Panc1 (cell line): ENCODE measurements at regions not wholly inside any gene's neighbourhood (a gene's known extent, or its start where the extent isn't known, plus 50 kb on each side); places are given as distances from the start of the nearest gene placed in this dataset.

ENCODE experiments used
- ATAC-seq: fragments of 200-7000 bp; cut with Tn5 transposase; 2 replicates; pipeline ENCODE4 v1.9.1; 2020; ENCODE audit warnings: mild to moderate bottlenecking, moderate library complexity
- BruUV-seq: library from RNA; stranded (reverse); fragments of 400-500 nt; replicated peaks from 2 replicates; lab custom pipeline; 2021; lab: Mats Ljungman, UMichigan
- CTCF ChIA-PET: fragments of 300-600 bp; sonication (Branson Sonifier 250); formaldehyde crosslinking; loops from one replicate; lab custom pipeline; 2022; ENCODE audit warnings: antibody characterized with exemption; lab: Charles Lee
- POLR2A ChIA-PET: fragments of 300-600 bp; sonication (Branson Sonifier 250); formaldehyde crosslinking; loops from one replicate; lab custom pipeline; 2022; ENCODE audit warnings: antibody characterized with exemption; lab: Charles Lee
- DNase-seq: peaks from one replicate; pipeline ENCODE4 v3.0.0-alpha.2; 2010; ENCODE audit warnings: low read depth, low spot score
- H3K27ac ChIP-seq: 2 replicates; pipeline ENCODE4 v1.5.1; 2011; ENCODE audit warnings: mild to moderate bottlenecking, low read length, inconsistent platforms
- H3K27me3 ChIP-seq: fragments of 200-500 bp; sonication (Bioruptor generic); 2 replicates; pipeline ENCODE4 v1.6.0; 2014; ENCODE audit warnings: low read length, inconsistent platforms; ENCODE audit not compliant: control insufficient read depth, insufficient read depth
- H3K36me3 ChIP-seq: fragments of 200-500 bp; sonication (Bioruptor generic); 2 replicates; pipeline ENCODE4 v1.5.1; 2014; ENCODE audit warnings: inconsistent platforms, mild to moderate bottlenecking, low read length, moderate library complexity; ENCODE audit not compliant: control insufficient read depth, insufficient read depth
- H3K4me1 ChIP-seq: 2 replicates; pipeline ENCODE4 v1.5.1; 2011; ENCODE audit warnings: inconsistent platforms, mild to moderate bottlenecking, low read length, moderate library complexity; ENCODE audit not compliant: control insufficient read depth, insufficient read depth
- H3K4me3 ChIP-seq, 2 experiments: 2 replicates each; pipeline ENCODE4 v1.5.1; 2011 to 2012; ENCODE audit warnings: low read depth in 2 of 2, low read length in 2 of 2, mild to moderate bottlenecking in 2 of 2, inconsistent platforms in 1 of 2, moderate library complexity in 1 of 2
- H3K9me3 ChIP-seq: fragments of 200-500 bp; sonication (Bioruptor generic); 2 replicates; pipeline ENCODE4 v1.5.1; 2014; ENCODE audit warnings: low read depth, mild to moderate bottlenecking, inconsistent platforms, low read length, moderate library complexity; ENCODE audit not compliant: control insufficient read depth, insufficient read depth
- CTCF ChIP-seq: fragments of 450-650 bp; IDR thresholded peaks from 2 replicates; pipeline ENCODE4 v1.5.1; 2017; ENCODE audit warnings: mild to moderate bottlenecking
- POLR2AphosphoS5 ChIP-seq: IDR thresholded peaks from 2 replicates; pipeline ENCODE4 v1.6.1; 2012; ENCODE audit warnings: mild to moderate bottlenecking, low read depth, low read length, moderate library complexity
- REST ChIP-seq, 2 experiments: IDR thresholded peaks; 2 replicates each; pipeline ENCODE4 v1.6.1; 2011 to 2012; ENCODE audit warnings: low read depth in 2 of 2, control low read depth in 1 of 2, low read length in 1 of 2, mild to moderate bottlenecking in 1 of 2, moderate library complexity in 1 of 2; ENCODE audit not compliant: insufficient read depth in 1 of 2
- SIN3A ChIP-seq: IDR thresholded peaks from 2 replicates; pipeline ENCODE4 v1.6.1; 2012; ENCODE audit warnings: low read depth, mild to moderate bottlenecking, low read length, moderate library complexity, borderline replicate concordance; ENCODE audit not compliant: insufficient read depth
- TCF7L2 ChIP-seq: IDR thresholded peaks from 2 replicates; pipeline ENCODE4 v1.6.1; 2011; ENCODE audit warnings: mild to moderate bottlenecking, low read depth, low read length, inconsistent platforms
- in situ Hi-C: cut with HindIII; loops from 2 replicates; pipeline ENCODE4 v1.10.0; 2016; ENCODE audit warnings: low sequenced_read_pairs, low pct_unique_long_range_greater_than_20kb
- intact Hi-C: fragments of 100-400 bp; cut with micrococcal nuclease; formaldehyde crosslinking; loops from one replicate; pipeline ENCODE4 v1.10.0; 2022; ENCODE audit not compliant: unreplicated experiment

DNA sequence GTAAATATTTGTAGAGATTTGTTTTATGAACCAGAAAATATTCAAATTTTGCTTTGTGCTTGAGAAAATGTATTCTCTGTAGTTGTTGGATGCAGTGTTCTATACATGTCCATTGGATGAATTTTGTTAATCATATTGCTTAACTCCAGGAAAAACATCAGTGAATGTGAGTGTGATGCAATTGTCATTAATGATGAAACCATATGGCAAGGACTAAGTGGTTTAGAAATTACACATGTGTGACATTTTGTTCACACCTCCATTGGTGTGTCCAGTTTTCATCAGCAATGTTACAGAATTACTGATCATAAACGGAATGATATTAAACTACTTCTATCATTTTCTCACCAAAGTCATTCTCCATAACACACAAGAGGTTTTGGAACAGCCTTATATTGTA is 151.8 kb upstream of the ST6GALNAC5 start:
- TF ChIP-seq SIN3A (no peak), CTCF (no peak), REST (IDR thresholded peaks at IDR 0.05; ENCODE audit: insufficient read depth in 1 of 2, low read depth in 2 of 2, low read length in 1 of 2) (no peak), TCF7L2 (no peak), POLR2AphosphoS5 (no peak)

DNA sequence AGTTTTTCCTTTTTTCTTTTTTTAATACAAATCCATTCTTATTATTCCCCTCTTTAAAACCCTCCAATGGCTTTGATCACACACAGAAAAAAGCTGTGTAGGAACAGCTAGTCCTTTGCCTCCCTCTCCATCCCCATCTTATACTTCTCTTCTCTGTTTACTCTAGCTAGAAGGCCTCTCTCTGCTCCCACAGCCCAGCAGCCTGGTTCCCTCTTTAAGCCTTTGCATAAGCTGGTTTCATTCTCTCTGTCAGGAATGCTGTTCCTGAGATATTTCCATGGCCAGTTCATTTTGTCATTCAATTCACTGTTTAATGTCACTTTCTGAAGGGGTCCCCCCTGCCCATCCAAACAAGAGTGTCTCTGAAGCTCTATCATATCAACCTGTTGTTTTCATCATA is 143.3 kb upstream of the ST6GALNAC5 start:
- Histone ChIP-seq H3K27me3 (no peaks in the 10 kb centered on the region), H3K4me3 (no peak overlapping the region), H3K27ac (no peak overlapping the region), H3K36me3 (no peaks in the 10 kb centered on the region), H3K9me3 (no peaks in the 10 kb centered on the region), H3K4me1 (no peaks in the 10 kb centered on the region)
- DNase-seq (no peak), ATAC-seq (no peak)
- in situ Hi-C loops (no loop called here), intact Hi-C loops (no loop called here)
- BruUV-seq, result no TSS peak
- TF ChIP-seq TCF7L2, result no peak
- TF ChIP-seq POLR2AphosphoS5, result no peak
- TF ChIP-seq REST (IDR thresholded peaks at IDR 0.05; ENCODE audit: insufficient read depth in 1 of 2, low read depth in 2 of 2, low read length in 1 of 2), result no peak
- no peak for TF ChIP-seq CTCF
- TF ChIP-seq SIN3A, result no peak
- CTCF ChIA-PET, result no interaction called here
- POLR2A ChIA-PET, result no interaction called here

More for the DNA sequence above, 151.8 kb upstream of the ST6GALNAC5 start:
- intact Hi-C loops, result no loop called here
- in situ Hi-C loops, result no loop called here
- Histone ChIP-seq H3K4me1 (no peaks in the 10 kb centered on the region), H3K27me3 (no peaks in the 10 kb centered on the region), H3K4me3 (no peak overlapping the region), H3K27ac (no peak overlapping the region), H3K9me3 (peaks cover 3% of the 10 kb centered on the region; the same call in 1 of the 2 replicates), H3K36me3 (no peaks in the 10 kb centered on the region)
- no peak for ATAC-seq
- CTCF ChIA-PET, result no interaction called here
- BruUV-seq, result no TSS peak
- DNase-seq, result no peak
- POLR2A ChIA-PET, result no interaction called here
